GM23338 (cell line): ENCODE measurements at regions not wholly inside any gene's neighbourhood (a gene's known extent, or its start where the extent isn't known, plus 50 kb on each side); places are given as distances from the start of the nearest gene placed in this dataset.

Experiments
- ATAC-seq: fragments of 200-7000 bp; cut with Tn5 transposase; 3 replicates; pipeline ENCODE4 v1.9.1; 2020
- DNase-seq: peaks from one replicate; pipeline ENCODE4 v3.0.0-alpha.2; 2015; ENCODE audit warnings: low spot score
- H2AFZ ChIP-seq: fragments of 200-600 bp; sonication (generic); 2 replicates; pipeline ENCODE4 v1.8.0; 2016; ENCODE audit warnings: antibody characterized with exemption, mild to moderate bottlenecking, moderate library complexity
- H3F3A ChIP-seq: fragments of 200-600 bp; sonication (generic); replicated peaks from 2 replicates; pipeline ENCODE4 v1.8.0; 2017; ENCODE audit warnings: antibody characterized with exemption, mixed run types, low read depth
- H3K27ac ChIP-seq: fragments of 200-600 bp; sonication (generic); 2 replicates; pipeline ENCODE4 v1.6.1; 2016; ENCODE audit warnings: low read depth
- H3K27me3 ChIP-seq: fragments of 200-600 bp; sonication (generic); 2 replicates; pipeline ENCODE4 v1.8.0; 2016; ENCODE audit warnings: mild to moderate bottlenecking, mixed run types, moderate library complexity; ENCODE audit not compliant: insufficient read depth
- H3K36me3 ChIP-seq: fragments of 200-600 bp; sonication (generic); 2 replicates; pipeline ENCODE4 v1.8.0; 2016; ENCODE audit warnings: mild to moderate bottlenecking; ENCODE audit not compliant: insufficient read depth
- H3K4me1 ChIP-seq: fragments of 200-600 bp; sonication (generic); 2 replicates; pipeline ENCODE4 v1.8.0; 2016; ENCODE audit warnings: mild to moderate bottlenecking, moderate library complexity; ENCODE audit not compliant: insufficient read depth
- H3K4me2 ChIP-seq: fragments of 200-600 bp; sonication (generic); 2 replicates; pipeline ENCODE4 v1.7.1; 2017; ENCODE audit warnings: mixed run types
- H3K4me3 ChIP-seq: fragments of 200-600 bp; sonication (generic); 2 replicates; pipeline ENCODE4 v1.6.1; 2016; ENCODE audit warnings: mixed run types
- H3K79me2 ChIP-seq: fragments of 200-600 bp; sonication (generic); replicated peaks from 2 replicates; pipeline ENCODE4 v1.8.0; 2017; ENCODE audit warnings: mild to moderate bottlenecking; ENCODE audit not compliant: insufficient read depth
- H3K9me2 ChIP-seq: fragments of 200-600 bp; sonication (generic); 2 replicates; pipeline ENCODE4 v1.8.0; 2017; ENCODE audit not compliant: insufficient read depth
- H4K20me1 ChIP-seq: fragments of 200-600 bp; sonication (generic); replicated peaks from 2 replicates; pipeline ENCODE4 v1.8.0; 2017; ENCODE audit warnings: mild to moderate bottlenecking; ENCODE audit not compliant: insufficient read depth
- H3K27ac Mint-ChIP-seq: 2 replicates; pipeline ENCODE4 v1.8.0; 2020; ENCODE audit warnings: inconsistent platforms, mild to moderate bottlenecking, moderate library complexity, mixed read lengths
- H3K27me3 Mint-ChIP-seq: 3 replicates; pipeline ENCODE4 v1.8.0; 2022; ENCODE audit warnings: low read depth, mild to moderate bottlenecking, moderate library complexity, mixed read lengths, inconsistent platforms; ENCODE audit not compliant: insufficient read depth, poor library complexity
- H3K36me3 Mint-ChIP-seq: 3 replicates; pipeline ENCODE4 v1.8.0; 2021; ENCODE audit warnings: low read depth, mild to moderate bottlenecking, inconsistent platforms, moderate library complexity, mixed read lengths
- H3K4me1 Mint-ChIP-seq: 3 replicates; pipeline ENCODE4 v1.8.0; 2020; ENCODE audit warnings: mild to moderate bottlenecking, inconsistent platforms, mixed read lengths
- H3K4me3 Mint-ChIP-seq: 3 replicates; pipeline ENCODE4 v1.8.0; 2021; ENCODE audit warnings: moderate library complexity, mild to moderate bottlenecking, inconsistent platforms, mixed read lengths
- H3K9me3 Mint-ChIP-seq: 3 replicates; pipeline ENCODE4 v1.8.0; 2020; ENCODE audit warnings: moderate library complexity, mild to moderate bottlenecking, inconsistent platforms, mixed read lengths
- CREB1 ChIP-seq: fragments of 250-450 bp; sonication (Bioruptor Pico); IDR thresholded peaks from 2 replicates; pipeline ENCODE4 v1.5.0; 2020; ENCODE audit warnings: low read depth, mild to moderate bottlenecking, moderate library complexity
- EZH2 ChIP-seq: fragments of 200-600 bp; sonication (generic); IDR thresholded peaks from one replicate; pipeline ENCODE4 v1.8.0; 2017; ENCODE audit warnings: antibody characterized with exemption, mild to moderate bottlenecking, low read depth; ENCODE audit not compliant: unreplicated experiment
- EZH2phosphoT487 ChIP-seq: fragments of 200-600 bp; sonication (generic); IDR thresholded peaks from one replicate; pipeline ENCODE4 v1.8.1; 2018; ENCODE audit warnings: antibody characterized with exemption; ENCODE audit not compliant: unreplicated experiment
- JUNB ChIP-seq: IDR thresholded peaks from one replicate; pipeline ENCODE4 v1.6.1; 2016; ENCODE audit warnings: antibody characterized with exemption; ENCODE audit not compliant: unreplicated experiment
- NANOG ChIP-seq: IDR thresholded peaks from 2 replicates; pipeline ENCODE4 v1.6.1; 2016; ENCODE audit warnings: antibody characterized with exemption, borderline replicate concordance
- POLR2AphosphoS5 ChIP-seq: IDR thresholded peaks from 2 replicates; pipeline ENCODE4 v1.6.1; 2016; ENCODE audit warnings: antibody characterized with exemption, low read depth
- STAT1 ChIP-seq: IDR thresholded peaks from one replicate; pipeline ENCODE4 v1.6.1; 2016; ENCODE audit warnings: antibody characterized with exemption; ENCODE audit not compliant: unreplicated experiment
- ZNF114 ChIP-seq: fragments of 250-450 bp; sonication (Bioruptor Pico); IDR thresholded peaks from 2 replicates; pipeline ENCODE4 v1.5.0; 2020; ENCODE audit warnings: mild to moderate bottlenecking, moderate library complexity
- ZNF331 ChIP-seq: fragments of 250-450 bp; sonication (Bioruptor Pico); IDR thresholded peaks from 2 replicates; pipeline ENCODE4 v1.5.0; 2020; ENCODE audit warnings: low read depth, mild to moderate bottlenecking, moderate library complexity
- TF ChIP-seq, protein P1 (sequence below), 2 experiments: fragments of 200-600 bp in 1 of 2; sonication (generic) in 1 of 2; conservative IDR thresholded peaks; 2 replicates each; pipeline versions ENCODE4 v1.5.1 to v1.6.1; 2016 to 2017; ENCODE audit warnings: antibody characterized with exemption in 2 of 2, low read depth in 2 of 2, mild to moderate bottlenecking in 2 of 2, moderate library complexity in 1 of 2
- TF ChIP-seq, protein P2 (sequence below): IDR thresholded peaks from one replicate; pipeline ENCODE4 v1.6.1; 2018; ENCODE audit warnings: antibody characterized with exemption; ENCODE audit not compliant: unreplicated experiment
- TF ChIP-seq, protein P3 (sequence below): fragments of 250-450 bp; sonication (Bioruptor Pico); IDR thresholded peaks from 2 replicates; pipeline ENCODE4 v1.5.0; 2020; ENCODE audit warnings: mild to moderate bottlenecking, moderate library complexity
- TF ChIP-seq, protein P4 (sequence below): IDR thresholded peaks from 2 replicates; pipeline ENCODE4 v1.6.1; 2016; ENCODE audit warnings: antibody characterized with exemption

DNA sequence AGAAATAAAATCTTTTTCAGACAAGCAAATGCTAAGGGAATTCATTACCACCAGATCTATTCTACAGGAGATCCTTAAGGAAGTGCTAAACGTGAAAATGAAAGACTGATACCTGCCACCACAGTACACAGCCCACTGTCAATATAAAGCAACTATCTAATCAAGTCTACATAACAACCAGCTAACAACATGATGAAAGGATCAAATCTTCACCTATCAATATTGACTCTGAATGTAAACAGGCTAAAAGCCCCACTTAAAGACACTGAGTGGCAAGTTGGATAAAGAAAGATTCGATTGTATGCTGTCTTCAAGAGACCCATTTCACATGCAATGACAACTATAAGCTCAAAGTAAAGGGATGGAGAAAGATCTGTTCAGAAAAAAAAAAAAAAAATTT is 492.4 kb downstream of the COL11A1 start:
- no peaks in the 10 kb centered on the region for H4K20me1 ChIP-seq
- H2AFZ ChIP-seq: no peak overlapping the region
- Mint-ChIP-seq H3K4me1 (no peaks in the 10 kb centered on the region), H3K27ac (no peak overlapping the region), H3K27me3 (no peaks in the 10 kb centered on the region), H3K36me3 (no peaks in the 10 kb centered on the region), H3K9me3 (no peaks in the 10 kb centered on the region), H3K4me3 (no peak overlapping the region)
- no peaks in the 10 kb centered on the region for H3F3A ChIP-seq
- H3K4me2 ChIP-seq: no peak overlapping the region
- H3K4me3 ChIP-seq: no peak overlapping the region
- H3K36me3 ChIP-seq: no peaks in the 10 kb centered on the region
- no peaks in the 10 kb centered on the region for H3K27me3 ChIP-seq
- H3K4me1 ChIP-seq: no peaks in the 10 kb centered on the region
- no peak for DNase-seq
- no peak overlapping the region for H3K27ac ChIP-seq
- no peak for TF ChIP-seq ZNF331
- TF ChIP-seq POLR2AphosphoS5: no peak
- TF ChIP-seq EZH2: no peak
- TF ChIP-seq JUNB: no peak
- TF ChIP-seq, protein P1, sequence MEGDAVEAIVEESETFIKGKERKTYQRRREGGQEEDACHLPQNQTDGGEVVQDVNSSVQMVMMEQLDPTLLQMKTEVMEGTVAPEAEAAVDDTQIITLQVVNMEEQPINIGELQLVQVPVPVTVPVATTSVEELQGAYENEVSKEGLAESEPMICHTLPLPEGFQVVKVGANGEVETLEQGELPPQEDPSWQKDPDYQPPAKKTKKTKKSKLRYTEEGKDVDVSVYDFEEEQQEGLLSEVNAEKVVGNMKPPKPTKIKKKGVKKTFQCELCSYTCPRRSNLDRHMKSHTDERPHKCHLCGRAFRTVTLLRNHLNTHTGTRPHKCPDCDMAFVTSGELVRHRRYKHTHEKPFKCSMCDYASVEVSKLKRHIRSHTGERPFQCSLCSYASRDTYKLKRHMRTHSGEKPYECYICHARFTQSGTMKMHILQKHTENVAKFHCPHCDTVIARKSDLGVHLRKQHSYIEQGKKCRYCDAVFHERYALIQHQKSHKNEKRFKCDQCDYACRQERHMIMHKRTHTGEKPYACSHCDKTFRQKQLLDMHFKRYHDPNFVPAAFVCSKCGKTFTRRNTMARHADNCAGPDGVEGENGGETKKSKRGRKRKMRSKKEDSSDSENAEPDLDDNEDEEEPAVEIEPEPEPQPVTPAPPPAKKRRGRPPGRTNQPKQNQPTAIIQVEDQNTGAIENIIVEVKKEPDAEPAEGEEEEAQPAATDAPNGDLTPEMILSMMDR (conservative IDR thresholded peaks at IDR 0.05; ENCODE audit: low read depth in 2 of 2): no peak
- no peak for TF ChIP-seq CREB1 (CRISPR knock-in tag)
- TF ChIP-seq ZNF114 (CRISPR knock-in tag): no peak
- no peak for TF ChIP-seq NANOG
- TF ChIP-seq, protein P2, sequence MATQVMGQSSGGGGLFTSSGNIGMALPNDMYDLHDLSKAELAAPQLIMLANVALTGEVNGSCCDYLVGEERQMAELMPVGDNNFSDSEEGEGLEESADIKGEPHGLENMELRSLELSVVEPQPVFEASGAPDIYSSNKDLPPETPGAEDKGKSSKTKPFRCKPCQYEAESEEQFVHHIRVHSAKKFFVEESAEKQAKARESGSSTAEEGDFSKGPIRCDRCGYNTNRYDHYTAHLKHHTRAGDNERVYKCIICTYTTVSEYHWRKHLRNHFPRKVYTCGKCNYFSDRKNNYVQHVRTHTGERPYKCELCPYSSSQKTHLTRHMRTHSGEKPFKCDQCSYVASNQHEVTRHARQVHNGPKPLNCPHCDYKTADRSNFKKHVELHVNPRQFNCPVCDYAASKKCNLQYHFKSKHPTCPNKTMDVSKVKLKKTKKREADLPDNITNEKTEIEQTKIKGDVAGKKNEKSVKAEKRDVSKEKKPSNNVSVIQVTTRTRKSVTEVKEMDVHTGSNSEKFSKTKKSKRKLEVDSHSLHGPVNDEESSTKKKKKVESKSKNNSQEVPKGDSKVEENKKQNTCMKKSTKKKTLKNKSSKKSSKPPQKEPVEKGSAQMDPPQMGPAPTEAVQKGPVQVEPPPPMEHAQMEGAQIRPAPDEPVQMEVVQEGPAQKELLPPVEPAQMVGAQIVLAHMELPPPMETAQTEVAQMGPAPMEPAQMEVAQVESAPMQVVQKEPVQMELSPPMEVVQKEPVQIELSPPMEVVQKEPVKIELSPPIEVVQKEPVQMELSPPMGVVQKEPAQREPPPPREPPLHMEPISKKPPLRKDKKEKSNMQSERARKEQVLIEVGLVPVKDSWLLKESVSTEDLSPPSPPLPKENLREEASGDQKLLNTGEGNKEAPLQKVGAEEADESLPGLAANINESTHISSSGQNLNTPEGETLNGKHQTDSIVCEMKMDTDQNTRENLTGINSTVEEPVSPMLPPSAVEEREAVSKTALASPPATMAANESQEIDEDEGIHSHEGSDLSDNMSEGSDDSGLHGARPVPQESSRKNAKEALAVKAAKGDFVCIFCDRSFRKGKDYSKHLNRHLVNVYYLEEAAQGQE: no peak
- TF ChIP-seq, protein P3, sequence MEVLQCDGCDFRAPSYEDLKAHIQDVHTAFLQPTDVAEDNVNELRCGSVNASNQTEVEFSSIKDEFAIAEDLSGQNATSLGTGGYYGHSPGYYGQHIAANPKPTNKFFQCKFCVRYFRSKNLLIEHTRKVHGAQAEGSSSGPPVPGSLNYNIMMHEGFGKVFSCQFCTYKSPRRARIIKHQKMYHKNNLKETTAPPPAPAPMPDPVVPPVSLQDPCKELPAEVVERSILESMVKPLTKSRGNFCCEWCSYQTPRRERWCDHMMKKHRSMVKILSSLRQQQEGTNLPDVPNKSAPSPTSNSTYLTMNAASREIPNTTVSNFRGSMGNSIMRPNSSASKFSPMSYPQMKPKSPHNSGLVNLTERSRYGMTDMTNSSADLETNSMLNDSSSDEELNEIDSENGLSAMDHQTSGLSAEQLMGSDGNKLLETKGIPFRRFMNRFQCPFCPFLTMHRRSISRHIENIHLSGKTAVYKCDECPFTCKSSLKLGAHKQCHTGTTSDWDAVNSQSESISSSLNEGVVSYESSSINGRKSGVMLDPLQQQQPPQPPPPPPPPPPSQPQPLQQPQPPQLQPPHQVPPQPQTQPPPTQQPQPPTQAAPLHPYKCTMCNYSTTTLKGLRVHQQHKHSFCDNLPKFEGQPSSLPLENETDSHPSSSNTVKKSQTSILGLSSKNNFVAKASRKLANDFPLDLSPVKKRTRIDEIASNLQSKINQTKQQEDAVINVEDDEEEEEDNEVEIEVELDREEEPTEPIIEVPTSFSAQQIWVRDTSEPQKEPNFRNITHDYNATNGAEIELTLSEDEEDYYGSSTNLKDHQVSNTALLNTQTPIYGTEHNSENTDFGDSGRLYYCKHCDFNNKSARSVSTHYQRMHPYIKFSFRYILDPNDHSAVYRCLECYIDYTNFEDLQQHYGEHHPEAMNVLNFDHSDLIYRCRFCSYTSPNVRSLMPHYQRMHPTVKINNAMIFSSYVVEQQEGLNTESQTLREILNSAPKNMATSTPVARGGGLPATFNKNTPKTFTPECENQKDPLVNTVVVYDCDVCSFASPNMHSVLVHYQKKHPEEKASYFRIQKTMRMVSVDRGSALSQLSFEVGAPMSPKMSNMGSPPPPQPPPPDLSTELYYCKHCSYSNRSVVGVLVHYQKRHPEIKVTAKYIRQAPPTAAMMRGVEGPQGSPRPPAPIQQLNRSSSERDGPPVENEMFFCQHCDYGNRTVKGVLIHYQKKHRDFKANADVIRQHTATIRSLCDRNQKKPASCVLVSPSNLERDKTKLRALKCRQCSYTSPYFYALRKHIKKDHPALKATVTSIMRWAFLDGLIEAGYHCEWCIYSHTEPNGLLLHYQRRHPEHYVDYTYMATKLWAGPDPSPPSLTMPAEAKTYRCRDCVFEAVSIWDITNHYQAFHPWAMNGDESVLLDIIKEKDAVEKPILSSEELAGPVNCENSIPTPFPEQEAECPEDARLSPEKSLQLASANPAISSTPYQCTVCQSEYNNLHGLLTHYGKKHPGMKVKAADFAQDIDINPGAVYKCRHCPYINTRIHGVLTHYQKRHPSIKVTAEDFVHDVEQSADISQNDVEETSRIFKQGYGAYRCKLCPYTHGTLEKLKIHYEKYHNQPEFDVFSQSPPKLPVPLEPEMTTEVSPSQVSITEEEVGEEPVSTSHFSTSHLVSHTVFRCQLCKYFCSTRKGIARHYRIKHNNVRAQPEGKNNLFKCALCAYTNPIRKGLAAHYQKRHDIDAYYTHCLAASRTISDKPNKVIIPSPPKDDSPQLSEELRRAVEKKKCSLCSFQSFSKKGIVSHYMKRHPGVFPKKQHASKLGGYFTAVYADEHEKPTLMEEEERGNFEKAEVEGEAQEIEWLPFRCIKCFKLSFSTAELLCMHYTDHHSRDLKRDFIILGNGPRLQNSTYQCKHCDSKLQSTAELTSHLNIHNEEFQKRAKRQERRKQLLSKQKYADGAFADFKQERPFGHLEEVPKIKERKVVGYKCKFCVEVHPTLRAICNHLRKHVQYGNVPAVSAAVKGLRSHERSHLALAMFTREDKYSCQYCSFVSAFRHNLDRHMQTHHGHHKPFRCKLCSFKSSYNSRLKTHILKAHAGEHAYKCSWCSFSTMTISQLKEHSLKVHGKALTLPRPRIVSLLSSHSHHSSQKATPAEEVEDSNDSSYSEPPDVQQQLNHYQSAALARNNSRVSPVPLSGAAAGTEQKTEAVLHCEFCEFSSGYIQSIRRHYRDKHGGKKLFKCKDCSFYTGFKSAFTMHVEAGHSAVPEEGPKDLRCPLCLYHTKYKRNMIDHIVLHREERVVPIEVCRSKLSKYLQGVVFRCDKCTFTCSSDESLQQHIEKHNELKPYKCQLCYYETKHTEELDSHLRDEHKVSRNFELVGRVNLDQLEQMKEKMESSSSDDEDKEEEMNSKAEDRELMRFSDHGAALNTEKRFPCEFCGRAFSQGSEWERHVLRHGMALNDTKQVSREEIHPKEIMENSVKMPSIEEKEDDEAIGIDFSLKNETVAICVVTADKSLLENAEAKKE: no peak
- no peak for TF ChIP-seq STAT1
- TF ChIP-seq, protein P4, sequence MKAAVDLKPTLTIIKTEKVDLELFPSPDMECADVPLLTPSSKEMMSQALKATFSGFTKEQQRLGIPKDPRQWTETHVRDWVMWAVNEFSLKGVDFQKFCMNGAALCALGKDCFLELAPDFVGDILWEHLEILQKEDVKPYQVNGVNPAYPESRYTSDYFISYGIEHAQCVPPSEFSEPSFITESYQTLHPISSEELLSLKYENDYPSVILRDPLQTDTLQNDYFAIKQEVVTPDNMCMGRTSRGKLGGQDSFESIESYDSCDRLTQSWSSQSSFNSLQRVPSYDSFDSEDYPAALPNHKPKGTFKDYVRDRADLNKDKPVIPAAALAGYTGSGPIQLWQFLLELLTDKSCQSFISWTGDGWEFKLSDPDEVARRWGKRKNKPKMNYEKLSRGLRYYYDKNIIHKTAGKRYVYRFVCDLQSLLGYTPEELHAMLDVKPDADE: no peak
- no peak for TF ChIP-seq EZH2phosphoT487
- ATAC-seq: no peak
- no peaks in the 10 kb centered on the region for H3K79me2 ChIP-seq
- peaks cover 4% of the 10 kb centered on the region for H3K9me2 ChIP-seq
